ENCODE measurements at regions not wholly inside any gene's neighbourhood (a gene's known extent, or its start where the extent isn't known, plus 50 kb on each side); places are given as distances from the start of the nearest gene placed in this dataset.
"Not testable (repeated sequence)": the region's sequence is repeated elsewhere in the genome, so short reads cannot be mapped to it uniquely, and the experiment has no call there.

- TF ChIP-seq, protein P1, sequence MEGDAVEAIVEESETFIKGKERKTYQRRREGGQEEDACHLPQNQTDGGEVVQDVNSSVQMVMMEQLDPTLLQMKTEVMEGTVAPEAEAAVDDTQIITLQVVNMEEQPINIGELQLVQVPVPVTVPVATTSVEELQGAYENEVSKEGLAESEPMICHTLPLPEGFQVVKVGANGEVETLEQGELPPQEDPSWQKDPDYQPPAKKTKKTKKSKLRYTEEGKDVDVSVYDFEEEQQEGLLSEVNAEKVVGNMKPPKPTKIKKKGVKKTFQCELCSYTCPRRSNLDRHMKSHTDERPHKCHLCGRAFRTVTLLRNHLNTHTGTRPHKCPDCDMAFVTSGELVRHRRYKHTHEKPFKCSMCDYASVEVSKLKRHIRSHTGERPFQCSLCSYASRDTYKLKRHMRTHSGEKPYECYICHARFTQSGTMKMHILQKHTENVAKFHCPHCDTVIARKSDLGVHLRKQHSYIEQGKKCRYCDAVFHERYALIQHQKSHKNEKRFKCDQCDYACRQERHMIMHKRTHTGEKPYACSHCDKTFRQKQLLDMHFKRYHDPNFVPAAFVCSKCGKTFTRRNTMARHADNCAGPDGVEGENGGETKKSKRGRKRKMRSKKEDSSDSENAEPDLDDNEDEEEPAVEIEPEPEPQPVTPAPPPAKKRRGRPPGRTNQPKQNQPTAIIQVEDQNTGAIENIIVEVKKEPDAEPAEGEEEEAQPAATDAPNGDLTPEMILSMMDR (IDR thresholded peaks at IDR 0.05) = not testable (repeated sequence)
- TF ChIP-seq POLR2A (IDR thresholded peaks at IDR 0.05; ENCODE audit: low read depth) = not testable (repeated sequence)
Observed at GRCh38 chr1:148285946-148286345, 133.9 kb upstream of the NBPF11 start.

Data from esophagus muscularis mucosa (tissue), 3 donors.